K562 (cell line): ENCODE measurements at regions not wholly inside any gene's neighbourhood (a gene's known extent, or its start where the extent isn't known, plus 50 kb on each side); places are given as distances from the start of the nearest gene placed in this dataset.

Source experiments
- ATAC-seq: fragments of 200-7000 bp; cut with Tn5 transposase; 3 replicates; pipeline ENCODE4 v1.9.1; 2020; ENCODE audit warnings: moderate library complexity
- BruUV-seq: library from RNA; stranded (reverse); fragments of 400-500 nt; replicated peaks from 2 replicates; lab custom pipeline; 2021; lab: Mats Ljungman, UMichigan
- CTCF ChIA-PET: fragments of 300-600 bp; formaldehyde crosslinking; extraction: SDS; loops from one replicate; lab custom pipeline; 2021; ENCODE audit warnings: low intra/inter-chr PET ratio; lab: Yijun Ruan, JAX
- POLR2A ChIA-PET: fragments of 300-600, 350-650 bp; sonication (Branson Sonifier 250); formaldehyde crosslinking; extraction: SDS; loops from one replicate; lab custom pipeline; 2021; ENCODE audit warnings: antibody characterized with exemption, inconsistent platforms; lab: Yijun Ruan, JAX
- DNase-seq, 4 experiments: peaks; one replicate each; pipeline versions ENCODE4 v3.0.0 to v3.0.0-alpha.2; 2011 to 2018; ENCODE audit warnings: low spot score in 3 of 4, mixed read lengths in 3 of 4; ENCODE audit errors: extremely low read depth in 1 of 4
- FAIRE-seq: peaks from 2 replicates; lab custom pipeline; 2011; peaks lifted over from hg19 to GRCh38; lab: Jason Lieb, UNC
- H2AFZ ChIP-seq: 2 replicates; pipeline ENCODE4 v1.6.0; 2011; ENCODE audit warnings: low read depth, low read length, control low read depth, inconsistent platforms
- H3K27ac ChIP-seq: fragments of 200-600 bp; 3 replicates; pipeline ENCODE4 v1.8.0; 2011; ENCODE audit warnings: low read depth, mild to moderate bottlenecking, control low read depth, inconsistent platforms, low read length, moderate library complexity, mixed read lengths; ENCODE audit errors: extremely low read depth
- H3K27me3 ChIP-seq, 2 experiments: fragments of 300-600 bp in 1 of 2; 2 replicates in 1 of 2; 3 replicates in 1 of 2; pipeline versions ENCODE4 v1.6.0 to v1.8.0; 2011; ENCODE audit warnings: inconsistent platforms in 2 of 2, low read length in 2 of 2, mild to moderate bottlenecking in 1 of 2, mixed read lengths in 1 of 2, moderate library complexity in 1 of 2; ENCODE audit not compliant: control insufficient read depth in 2 of 2, insufficient read depth in 2 of 2
- H3K36me3 ChIP-seq: fragments of 300-600 bp; 3 replicates; pipeline ENCODE4 v1.8.0; 2011; ENCODE audit warnings: mild to moderate bottlenecking, low read length, inconsistent platforms; ENCODE audit not compliant: control insufficient read depth, insufficient read depth
- H3K4me1 ChIP-seq, 2 experiments: fragments of 200-600 bp in 1 of 2; replicated peaks in 1 of 2; 2 replicates in 1 of 2; 3 replicates in 1 of 2; pipeline versions ENCODE4 v1.5.1 to v1.8.0; 2011; ENCODE audit warnings: inconsistent platforms in 2 of 2, low read length in 2 of 2, mild to moderate bottlenecking in 1 of 2, mixed read lengths in 1 of 2, moderate library complexity in 1 of 2; ENCODE audit not compliant: control insufficient read depth in 2 of 2, insufficient read depth in 2 of 2
- H3K4me2 ChIP-seq: 2 replicates; pipeline ENCODE4 v1.6.1; 2011; ENCODE audit warnings: low read length, control low read depth, inconsistent platforms, mixed read lengths; ENCODE audit not compliant: insufficient read depth
- H3K4me3 ChIP-seq: fragments of 200-600 bp; sonication (generic), shearing (Covaris generic); 2 replicates; pipeline ENCODE4 v1.5.1; 2016; ENCODE audit warnings: control low read depth, inconsistent platforms
- H3K79me2 ChIP-seq: fragments of 200-600 bp; 3 replicates; pipeline ENCODE4 v1.8.0; 2011; ENCODE audit warnings: low read length, inconsistent platforms; ENCODE audit not compliant: control insufficient read depth, insufficient read depth
- H3K9ac ChIP-seq, 2 experiments: 2 replicates each; pipeline versions ENCODE4 v1.6.0 to v1.6.1; 2011; ENCODE audit warnings: low read depth in 2 of 2, low read length in 2 of 2, control low read depth in 1 of 2, inconsistent platforms in 1 of 2, mild to moderate bottlenecking in 1 of 2, mixed read lengths in 1 of 2; ENCODE audit not compliant: insufficient read depth in 1 of 2
- H3K9me1 ChIP-seq: one replicate; pipeline ENCODE4 v1.6.0; 2011; ENCODE audit warnings: inconsistent platforms, mild to moderate bottlenecking, low read length, moderate library complexity; ENCODE audit not compliant: control insufficient read depth, insufficient read depth
- H3K9me3 ChIP-seq: replicated peaks from 2 replicates; pipeline ENCODE4 v1.5.1; 2011; ENCODE audit warnings: low read depth, low read length, inconsistent platforms; ENCODE audit not compliant: control insufficient read depth, insufficient read depth
- H4K20me1 ChIP-seq: replicated peaks from 2 replicates; pipeline ENCODE4 v1.6.1; 2011; ENCODE audit warnings: low read length, inconsistent platforms, mixed read lengths; ENCODE audit not compliant: control insufficient read depth, insufficient read depth
- DIDO1 ChIP-seq: fragments of 450-650 bp; IDR thresholded peaks from 2 replicates; pipeline ENCODE4 v1.6.1; 2016; ENCODE audit warnings: low read depth, missing biosample characterization, missing genetic modification characterization
- FOXK1 ChIP-seq: sonication (generic); formaldehyde crosslinking; IDR thresholded peaks from 2 replicates; pipeline ENCODE4 v1.8.0; 2022; ENCODE audit warnings: missing genetic modification reagents, mild to moderate bottlenecking, borderline replicate concordance
- MTA3 ChIP-seq: fragments of 450-650 bp; formaldehyde crosslinking; IDR thresholded peaks from 2 replicates; pipeline ENCODE4 v1.6.1; 2017; ENCODE audit warnings: mild to moderate bottlenecking, borderline replicate concordance
- PHF20 ChIP-seq: fragments of 450-650 bp; IDR thresholded peaks from 2 replicates; pipeline ENCODE4 v1.6.1; 2018; ENCODE audit not compliant: partially characterized antibody
- TAF9B ChIP-seq: fragments of 450-650 bp; IDR thresholded peaks from 2 replicates; pipeline ENCODE4 v1.6.1; 2018; ENCODE audit warnings: mild to moderate bottlenecking; ENCODE audit not compliant: partially characterized antibody
- ZBTB11 ChIP-seq, 3 experiments: fragments of 200-800 bp in 1 of 3; fragments of 250-450 bp in 1 of 3; fragments of 450-650 bp in 1 of 3; sonication (Bioruptor Pico) in 1 of 3; sonication (Bioruptor generic) in 1 of 3; formaldehyde crosslinking in 1 of 3; IDR thresholded peaks; 2 replicates each; pipeline versions ENCODE4 v1.6.1 to v1.8.0; 2016 to 2022; ENCODE audit warnings: mild to moderate bottlenecking in 2 of 3, missing genetic modification characterization in 2 of 3, missing compliant biosample characterization in 1 of 3, moderate library complexity in 1 of 3
- ZNF23 ChIP-seq: fragments of 250-450 bp; sonication (Bioruptor Pico); IDR thresholded peaks from 2 replicates; pipeline ENCODE4 v1.4.0; 2020; ENCODE audit warnings: mild to moderate bottlenecking
- WGBS: fragments of 100-300 bp; shearing (Covaris generic); methylation state at CpG from one replicate; pipeline ENCODE4 v1.1.6; 2016; ENCODE audit warnings: low coverage, mixed read lengths; ENCODE audit not compliant: insufficient coverage; ENCODE audit errors: missing lambda C conversion rate; 5-methylcytosine and 5-hydroxymethylcytosine counted together
- in situ Hi-C: fragments of 300-500 bp; cut with MboI; formaldehyde crosslinking; loops from 4 replicates; pipeline ENCODE4 v1.15.0; 2018; ENCODE audit warnings: inconsistent platforms, mixed read lengths
- intact Hi-C: fragments of 100-400 bp; cut with micrococcal nuclease; formaldehyde crosslinking; loops from 2 replicates; pipeline ENCODE4 v1.14.2; 2022

DNA sequence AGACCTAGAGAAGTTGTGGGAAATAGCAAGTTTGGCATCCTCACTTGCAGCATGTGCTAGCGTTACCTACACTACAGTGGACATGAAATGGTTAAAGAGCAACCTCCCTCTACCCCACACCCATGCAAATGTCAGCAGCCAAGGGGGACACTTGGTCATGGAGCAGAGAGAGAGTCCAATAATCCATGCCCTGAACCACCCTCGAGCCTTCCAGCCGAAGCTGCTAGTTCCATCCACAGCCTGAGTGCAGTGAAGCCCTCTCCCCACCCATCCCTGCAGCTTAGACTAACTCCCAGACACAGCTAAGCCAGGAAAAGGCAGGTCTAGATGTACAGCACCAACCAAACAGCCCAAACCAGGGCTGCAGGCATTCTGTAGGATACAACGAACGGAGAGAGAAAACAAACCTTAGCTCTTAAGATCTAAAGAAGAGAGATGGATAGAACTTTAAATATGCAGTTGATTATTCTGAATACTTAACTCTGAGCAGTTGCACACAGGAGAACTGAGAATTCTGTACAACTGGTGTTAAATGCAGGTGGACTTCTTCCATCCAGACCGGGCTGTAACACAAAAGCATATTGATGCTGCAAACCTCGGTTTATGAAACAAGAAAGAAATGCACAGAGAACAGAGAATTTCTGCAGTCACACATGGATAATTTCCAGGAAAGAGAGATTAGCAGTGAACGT lies 93.8 kb downstream of the SALL1 start:
- in situ Hi-C loops (no loop called here), intact Hi-C loops (no loop called here)
- no peak for DNase-seq
- Histone ChIP-seq H2AFZ (no peak overlapping the region), H3K4me3 (no peak overlapping the region), H3K4me1 (no peaks in the 10 kb centered on the region), H3K9me3 (no peaks in the 10 kb centered on the region), H3K27me3 (peaks cover 0 to 4% of the 10 kb centered on the region in 2 experiments; a peak in 1 of 5 replicates), H4K20me1 (no peaks in the 10 kb centered on the region), H3K79me2 (no peaks in the 10 kb centered on the region), H3K9ac (no peak overlapping the region), H3K27ac (no peak overlapping the region), H3K9me1 (no peaks in the 10 kb centered on the region), H3K4me2 (no peak overlapping the region), H3K36me3 (no peaks in the 10 kb centered on the region)
- no TSS peak for BruUV-seq
- ChIA-PET CTCF (no interaction called here), POLR2A (no interaction called here)
- TF ChIP-seq MTA3, result no peak
- no peak for TF ChIP-seq DIDO1 (tag)
- no peak for TF ChIP-seq ZBTB11 (CRISPR knock-in tag; IDR thresholded peaks at IDR 0.05)
- TF ChIP-seq PHF20, result no peak
- no peak for TF ChIP-seq TAF9B
- TF ChIP-seq ZNF23 (CRISPR knock-in tag), result no peak
- TF ChIP-seq FOXK1 (CRISPR knock-in tag), result no peak
- no peak for FAIRE-seq
- WGBS, result 0% methylated on average over 8 of the region's 8 CpGs
- no peak for ATAC-seq
